Liver (tissue), 7 donors: ENCODE measurements at regions not wholly inside any gene's neighbourhood (a gene's known extent, or its start where the extent isn't known, plus 50 kb on each side); places are given as distances from the start of the nearest gene placed in this dataset.

ENCODE experiments used
- DNase-seq: peaks from one replicate; pipeline ENCODE4 v3.0.0-alpha.2; 2017; ENCODE audit warnings: low spot score
- H3K27ac ChIP-seq, 2 donors: one replicate each; pipeline ENCODE4 v1.7.0; 2013; ENCODE audit warnings: inconsistent platforms in 2 of 2, low read length in 2 of 2, control low read depth in 1 of 2, low read depth in 1 of 2, mild to moderate bottlenecking in 1 of 2
- H3K27me3 ChIP-seq, 4 donors: one replicate each; pipeline versions ENCODE4 v1.6.1 to v1.7.0; 2013; ENCODE audit warnings: low read length in 3 of 4, inconsistent platforms in 1 of 4, mild to moderate bottlenecking in 1 of 4, moderate library complexity in 1 of 4; ENCODE audit not compliant: control insufficient read depth in 4 of 4, insufficient read depth in 4 of 4
- H3K36me3 ChIP-seq, 4 donors: one replicate each; pipeline versions ENCODE4 v1.6.1 to v1.7.0; 2013; ENCODE audit warnings: low read length in 3 of 4, mild to moderate bottlenecking in 3 of 4, low read depth in 1 of 4, moderate library complexity in 1 of 4; ENCODE audit not compliant: control insufficient read depth in 4 of 4, insufficient read depth in 3 of 4
- H3K4me1 ChIP-seq, 4 donors: one replicate each; pipeline versions ENCODE4 v1.6.1 to v1.7.0; 2013; ENCODE audit warnings: low read length in 3 of 4, mild to moderate bottlenecking in 3 of 4, moderate library complexity in 1 of 4; ENCODE audit not compliant: control insufficient read depth in 4 of 4, insufficient read depth in 4 of 4
- H3K4me3 ChIP-seq, 3 donors: one replicate each; pipeline versions ENCODE4 v1.6.1 to v1.7.0; 2013; ENCODE audit warnings: low read length in 3 of 3, control low read depth in 1 of 3, low read depth in 1 of 3, mild to moderate bottlenecking in 1 of 3
- H3K9ac ChIP-seq, 2 donors: one replicate each; pipeline ENCODE4 v1.7.0; 2013; ENCODE audit warnings: low read length in 2 of 2, mild to moderate bottlenecking in 2 of 2, moderate library complexity in 2 of 2, control low read depth in 1 of 2, low read depth in 1 of 2
- H3K9me3 ChIP-seq, 4 donors: one replicate each; pipeline versions ENCODE4 v1.6.1 to v1.7.0; 2013; ENCODE audit warnings: low read length in 3 of 4; ENCODE audit not compliant: control insufficient read depth in 4 of 4
- EGR1 ChIP-seq, 2 donors: IDR thresholded peaks; 2 replicates each; pipeline ENCODE4 v1.6.1; 2016 to 2018; ENCODE audit warnings: antibody characterized with exemption in 2 of 2, low read depth in 2 of 2
- FOXA1 ChIP-seq: IDR thresholded peaks from 2 replicates; pipeline ENCODE4 v1.6.1; 2016; ENCODE audit warnings: antibody characterized with exemption
- FOXA2 ChIP-seq: IDR thresholded peaks from 2 replicates; pipeline ENCODE4 v1.6.1; 2016; ENCODE audit warnings: antibody characterized with exemption
- GABPA ChIP-seq, 2 donors: IDR thresholded peaks in 1 of 2; conservative IDR thresholded peaks in 1 of 2; 2 replicates each; pipeline ENCODE4 v1.6.1; 2016; ENCODE audit warnings: antibody characterized with exemption in 2 of 2, mild to moderate bottlenecking in 1 of 2, moderate library complexity in 1 of 2
- HNF4A ChIP-seq, 2 donors: conservative IDR thresholded peaks; 2 replicates each; pipeline ENCODE4 v1.6.1; 2016; ENCODE audit warnings: antibody characterized with exemption in 2 of 2, mild to moderate bottlenecking in 2 of 2
- HNF4G ChIP-seq: IDR thresholded peaks from 2 replicates; pipeline ENCODE4 v1.6.1; 2016; ENCODE audit warnings: antibody characterized with exemption
- JUND ChIP-seq, 2 donors: IDR thresholded peaks; 2 replicates each; pipeline ENCODE4 v1.6.1; 2016; ENCODE audit warnings: antibody characterized with exemption in 2 of 2
- NR2F2 ChIP-seq: IDR thresholded peaks from 2 replicates; pipeline ENCODE4 v1.6.1; 2016; ENCODE audit warnings: antibody characterized with exemption
- RAD21 ChIP-seq, 2 donors: IDR thresholded peaks; 2 replicates each; pipeline ENCODE4 v1.6.1; 2016; ENCODE audit warnings: antibody characterized with exemption in 2 of 2, mild to moderate bottlenecking in 2 of 2
- RXRA ChIP-seq, 2 donors: IDR thresholded peaks; 2 replicates each; pipeline ENCODE4 v1.6.1; 2017 to 2018; ENCODE audit warnings: antibody characterized with exemption in 2 of 2, mild to moderate bottlenecking in 1 of 2
- SP1 ChIP-seq: IDR thresholded peaks from 2 replicates; pipeline ENCODE4 v1.6.1; 2018; ENCODE audit warnings: antibody characterized with exemption, mild to moderate bottlenecking
- TAF1 ChIP-seq: conservative IDR thresholded peaks from 2 replicates; pipeline ENCODE4 v1.6.1; 2016; ENCODE audit warnings: antibody characterized with exemption, mild to moderate bottlenecking
- YY1 ChIP-seq: IDR thresholded peaks from 2 replicates; pipeline ENCODE4 v1.6.1; 2016; ENCODE audit warnings: antibody characterized with exemption, mild to moderate bottlenecking
- WGBS: extraction: QIAGEN DNeasy Blood & Tissue Kit; methylation state at CpG from one replicate; pipeline ENCODE4 v1.1.7; 2013; 5-methylcytosine and 5-hydroxymethylcytosine counted together
- TF ChIP-seq, protein P1 (sequence below): IDR thresholded peaks from 2 replicates; pipeline ENCODE4 v1.6.1; 2016; ENCODE audit warnings: antibody characterized with exemption, mild to moderate bottlenecking
- TF ChIP-seq, protein P2 (sequence below): IDR thresholded peaks from 2 replicates; pipeline ENCODE4 v1.6.1; 2016; ENCODE audit warnings: antibody characterized with exemption
- TF ChIP-seq, protein P3 (sequence below): IDR thresholded peaks from 2 replicates; pipeline ENCODE4 v1.6.1; 2016; ENCODE audit warnings: antibody characterized with exemption
- TF ChIP-seq, protein P4 (sequence below): IDR thresholded peaks from 2 replicates; pipeline ENCODE4 v1.6.1; 2016; ENCODE audit warnings: antibody characterized with exemption
- donor health status: healthy.
- donor health status: healthy.
- donor health status: healthy.
- donor health status: healthy.

DNA sequence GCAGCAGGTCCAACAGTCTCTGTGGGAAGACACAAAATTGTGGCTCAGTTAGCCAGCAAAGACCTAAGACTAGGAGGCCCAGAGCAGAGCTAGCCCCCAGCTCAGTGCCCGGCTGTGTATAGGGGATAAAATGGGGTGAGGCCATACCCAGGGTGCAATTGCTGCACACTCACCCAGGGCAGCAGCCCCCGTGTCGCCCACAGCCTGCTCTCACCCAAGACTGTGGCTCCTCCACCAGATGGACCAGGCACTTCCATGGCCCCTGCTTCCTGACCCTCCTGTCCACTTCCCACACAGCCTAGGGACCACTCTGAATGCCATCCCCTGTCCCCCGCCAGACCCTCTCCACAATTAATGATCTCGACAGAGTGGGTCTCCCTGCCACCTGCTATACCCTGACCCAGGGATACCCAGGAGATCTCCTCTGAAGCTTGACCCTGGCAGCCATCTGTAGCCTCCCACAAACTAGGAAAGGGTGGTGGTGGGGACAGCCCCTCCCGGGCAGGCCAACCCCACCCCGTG lies 85.7 kb downstream of the HS1BP3 start:
- TF ChIP-seq, protein P1, sequence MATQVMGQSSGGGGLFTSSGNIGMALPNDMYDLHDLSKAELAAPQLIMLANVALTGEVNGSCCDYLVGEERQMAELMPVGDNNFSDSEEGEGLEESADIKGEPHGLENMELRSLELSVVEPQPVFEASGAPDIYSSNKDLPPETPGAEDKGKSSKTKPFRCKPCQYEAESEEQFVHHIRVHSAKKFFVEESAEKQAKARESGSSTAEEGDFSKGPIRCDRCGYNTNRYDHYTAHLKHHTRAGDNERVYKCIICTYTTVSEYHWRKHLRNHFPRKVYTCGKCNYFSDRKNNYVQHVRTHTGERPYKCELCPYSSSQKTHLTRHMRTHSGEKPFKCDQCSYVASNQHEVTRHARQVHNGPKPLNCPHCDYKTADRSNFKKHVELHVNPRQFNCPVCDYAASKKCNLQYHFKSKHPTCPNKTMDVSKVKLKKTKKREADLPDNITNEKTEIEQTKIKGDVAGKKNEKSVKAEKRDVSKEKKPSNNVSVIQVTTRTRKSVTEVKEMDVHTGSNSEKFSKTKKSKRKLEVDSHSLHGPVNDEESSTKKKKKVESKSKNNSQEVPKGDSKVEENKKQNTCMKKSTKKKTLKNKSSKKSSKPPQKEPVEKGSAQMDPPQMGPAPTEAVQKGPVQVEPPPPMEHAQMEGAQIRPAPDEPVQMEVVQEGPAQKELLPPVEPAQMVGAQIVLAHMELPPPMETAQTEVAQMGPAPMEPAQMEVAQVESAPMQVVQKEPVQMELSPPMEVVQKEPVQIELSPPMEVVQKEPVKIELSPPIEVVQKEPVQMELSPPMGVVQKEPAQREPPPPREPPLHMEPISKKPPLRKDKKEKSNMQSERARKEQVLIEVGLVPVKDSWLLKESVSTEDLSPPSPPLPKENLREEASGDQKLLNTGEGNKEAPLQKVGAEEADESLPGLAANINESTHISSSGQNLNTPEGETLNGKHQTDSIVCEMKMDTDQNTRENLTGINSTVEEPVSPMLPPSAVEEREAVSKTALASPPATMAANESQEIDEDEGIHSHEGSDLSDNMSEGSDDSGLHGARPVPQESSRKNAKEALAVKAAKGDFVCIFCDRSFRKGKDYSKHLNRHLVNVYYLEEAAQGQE = no peak
- TF ChIP-seq EGR1 (IDR thresholded peaks at IDR 0.05; ENCODE audit: low read depth in 2 of 2) (no peak), HNF4G (no peak)
- no peaks in the 10 kb centered on the region for H3K27me3 ChIP-seq
- peaks cover 9 to 18% (median 15%) of the 10 kb centered on the region in 4 donors for H3K4me1 ChIP-seq
- H3K9ac ChIP-seq = no peak overlapping the region
- no peak overlapping the region for H3K27ac ChIP-seq
- no peaks in the 10 kb centered on the region for H3K9me3 ChIP-seq
- H3K4me3 ChIP-seq = no peak overlapping the region
- 89% methylated on average over 7 of the region's 7 CpGs for WGBS
- DNase-seq = no peak
- H3K36me3 ChIP-seq = no peaks in the 10 kb centered on the region

DNA sequence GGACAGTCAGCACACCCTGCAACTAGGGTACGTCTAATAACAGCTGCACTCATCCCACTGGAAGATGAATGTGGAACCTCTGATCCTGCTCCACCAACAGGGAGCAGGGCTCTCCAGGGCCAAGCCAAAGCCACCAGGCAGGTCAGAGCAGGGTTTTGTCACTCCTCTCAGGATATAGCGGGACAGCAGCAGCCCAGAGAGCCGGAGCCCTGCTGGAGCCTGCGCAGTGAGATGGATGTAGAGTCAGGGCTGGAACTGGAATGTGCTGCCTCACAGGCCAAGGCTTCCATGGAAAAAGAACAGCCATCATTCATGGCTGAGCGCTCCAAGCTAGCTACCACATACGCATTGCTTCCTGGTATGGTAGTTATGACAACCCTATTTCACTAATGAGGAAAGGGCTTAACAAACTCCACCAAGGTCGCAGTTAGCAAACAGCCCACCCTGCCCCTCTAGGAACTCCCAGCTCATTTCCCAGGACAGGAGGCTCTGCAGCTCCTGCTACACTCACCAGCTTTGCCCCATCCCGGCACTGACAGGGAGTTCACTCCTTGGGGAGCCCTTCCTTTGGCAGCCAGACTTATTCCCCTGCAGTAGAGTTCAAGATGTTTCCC lies 85.2 kb downstream of the HS1BP3 start:
- no peak for DNase-seq
- no peak overlapping the region for H3K27ac ChIP-seq
- 89% methylated on average over 8 of the region's 8 CpGs for WGBS

DNA sequence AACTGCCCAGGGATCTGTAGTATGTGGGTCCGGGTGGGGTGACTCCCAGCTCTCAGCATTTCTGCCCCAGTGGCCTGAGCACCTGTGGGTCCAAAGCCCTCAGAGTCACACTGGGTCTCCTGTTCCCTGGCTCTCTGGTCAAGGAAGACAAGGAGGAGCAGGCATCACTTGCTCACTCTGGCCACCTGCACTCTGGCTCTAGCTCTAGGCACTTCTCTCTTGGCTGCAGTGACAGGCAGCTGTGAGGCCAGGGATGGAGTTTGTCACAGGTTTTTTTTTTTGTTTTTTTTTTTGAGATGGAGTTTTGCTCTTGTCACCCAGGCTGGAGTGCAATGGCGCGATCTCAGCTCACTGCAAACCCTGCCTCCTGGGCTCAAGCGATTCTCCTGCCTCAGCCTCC lies 84.6 kb downstream of the HS1BP3 start:
- Histone ChIP-seq H3K9ac (no peak overlapping the region), H3K4me1 (peaks cover 15 to 28% (median 23%) of the 10 kb centered on the region in 4 donors), H3K36me3 (no peaks in the 10 kb centered on the region), H3K27me3 (no peaks in the 10 kb centered on the region), H3K27ac (no peak overlapping the region), H3K9me3 (no peaks in the 10 kb centered on the region), H3K4me3 (no peak overlapping the region)
- 95% methylated on average over 4 of the region's 4 CpGs for WGBS
- no peak for DNase-seq
- TF ChIP-seq GABPA (IDR thresholded peaks at IDR 0.05 in 1 of 2, conservative IDR thresholded peaks at IDR 0.05 in 1 of 2) (no peak), SP1 (no peak), HNF4G (no peak), EGR1 (IDR thresholded peaks at IDR 0.05; ENCODE audit: low read depth in 2 of 2) (no peak), RAD21 (IDR thresholded peaks at IDR 0.05) (no peak), FOXA2 (no peak), NR2F2 (no peak), YY1 (no peak), HNF4A (conservative IDR thresholded peaks at IDR 0.05) (no peak), RXRA (IDR thresholded peaks at IDR 0.05) (no peak), TAF1 (no peak)
- TF ChIP-seq, protein P1 = no peak
- TF ChIP-seq, protein P2, sequence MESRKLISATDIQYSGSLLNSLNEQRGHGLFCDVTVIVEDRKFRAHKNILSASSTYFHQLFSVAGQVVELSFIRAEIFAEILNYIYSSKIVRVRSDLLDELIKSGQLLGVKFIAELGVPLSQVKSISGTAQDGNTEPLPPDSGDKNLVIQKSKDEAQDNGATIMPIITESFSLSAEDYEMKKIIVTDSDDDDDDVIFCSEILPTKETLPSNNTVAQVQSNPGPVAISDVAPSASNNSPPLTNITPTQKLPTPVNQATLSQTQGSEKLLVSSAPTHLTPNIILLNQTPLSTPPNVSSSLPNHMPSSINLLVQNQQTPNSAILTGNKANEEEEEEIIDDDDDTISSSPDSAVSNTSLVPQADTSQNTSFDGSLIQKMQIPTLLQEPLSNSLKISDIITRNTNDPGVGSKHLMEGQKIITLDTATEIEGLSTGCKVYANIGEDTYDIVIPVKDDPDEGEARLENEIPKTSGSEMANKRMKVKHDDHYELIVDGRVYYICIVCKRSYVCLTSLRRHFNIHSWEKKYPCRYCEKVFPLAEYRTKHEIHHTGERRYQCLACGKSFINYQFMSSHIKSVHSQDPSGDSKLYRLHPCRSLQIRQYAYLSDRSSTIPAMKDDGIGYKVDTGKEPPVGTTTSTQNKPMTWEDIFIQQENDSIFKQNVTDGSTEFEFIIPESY = no peak
- TF ChIP-seq, protein P3, sequence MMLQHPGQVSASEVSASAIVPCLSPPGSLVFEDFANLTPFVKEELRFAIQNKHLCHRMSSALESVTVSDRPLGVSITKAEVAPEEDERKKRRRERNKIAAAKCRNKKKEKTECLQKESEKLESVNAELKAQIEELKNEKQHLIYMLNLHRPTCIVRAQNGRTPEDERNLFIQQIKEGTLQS = no peak

More for the DNA sequence above, 85.2 kb downstream of the HS1BP3 start:
- Histone ChIP-seq H3K4me3 (no peak overlapping the region), H3K9ac (no peak overlapping the region), H3K36me3 (no peaks in the 10 kb centered on the region), H3K4me1 (peaks cover 11 to 24% (median 18%) of the 10 kb centered on the region in 4 donors), H3K9me3 (no peaks in the 10 kb centered on the region), H3K27me3 (no peaks in the 10 kb centered on the region)
- TF ChIP-seq, protein P4, sequence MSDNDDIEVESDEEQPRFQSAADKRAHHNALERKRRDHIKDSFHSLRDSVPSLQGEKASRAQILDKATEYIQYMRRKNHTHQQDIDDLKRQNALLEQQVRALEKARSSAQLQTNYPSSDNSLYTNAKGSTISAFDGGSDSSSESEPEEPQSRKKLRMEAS = no peak
- TF ChIP-seq HNF4G (no peak), YY1 (no peak), FOXA1 (no peak), JUND (IDR thresholded peaks at IDR 0.05) (no peak), HNF4A (conservative IDR thresholded peaks at IDR 0.05) (no peak)
- TF ChIP-seq, protein P3 = no peak
